GM18909 (cell line): ENCODE measurements at regions not wholly inside any gene's neighbourhood (a gene's known extent, or its start where the extent isn't known, plus 50 kb on each side); places are given as distances from the start of the nearest gene placed in this dataset.

Experiments
- ATAC-seq: cut with Tn5 transposase; IDR thresholded peaks from one replicate; pipeline ENCODE4 v1.9.1; 2021; ENCODE audit warnings: mild to moderate bottlenecking; ENCODE audit not compliant: unreplicated experiment, poor library complexity

GRCh38 chr13:80284290-80284689, 56.6 kb downstream of the SPRY2 start:
- ATAC-seq, result no peak

GRCh38 chr13:80278706-80279105, 62.2 kb downstream of the SPRY2 start:
- ATAC-seq, result no peak

DNA sequence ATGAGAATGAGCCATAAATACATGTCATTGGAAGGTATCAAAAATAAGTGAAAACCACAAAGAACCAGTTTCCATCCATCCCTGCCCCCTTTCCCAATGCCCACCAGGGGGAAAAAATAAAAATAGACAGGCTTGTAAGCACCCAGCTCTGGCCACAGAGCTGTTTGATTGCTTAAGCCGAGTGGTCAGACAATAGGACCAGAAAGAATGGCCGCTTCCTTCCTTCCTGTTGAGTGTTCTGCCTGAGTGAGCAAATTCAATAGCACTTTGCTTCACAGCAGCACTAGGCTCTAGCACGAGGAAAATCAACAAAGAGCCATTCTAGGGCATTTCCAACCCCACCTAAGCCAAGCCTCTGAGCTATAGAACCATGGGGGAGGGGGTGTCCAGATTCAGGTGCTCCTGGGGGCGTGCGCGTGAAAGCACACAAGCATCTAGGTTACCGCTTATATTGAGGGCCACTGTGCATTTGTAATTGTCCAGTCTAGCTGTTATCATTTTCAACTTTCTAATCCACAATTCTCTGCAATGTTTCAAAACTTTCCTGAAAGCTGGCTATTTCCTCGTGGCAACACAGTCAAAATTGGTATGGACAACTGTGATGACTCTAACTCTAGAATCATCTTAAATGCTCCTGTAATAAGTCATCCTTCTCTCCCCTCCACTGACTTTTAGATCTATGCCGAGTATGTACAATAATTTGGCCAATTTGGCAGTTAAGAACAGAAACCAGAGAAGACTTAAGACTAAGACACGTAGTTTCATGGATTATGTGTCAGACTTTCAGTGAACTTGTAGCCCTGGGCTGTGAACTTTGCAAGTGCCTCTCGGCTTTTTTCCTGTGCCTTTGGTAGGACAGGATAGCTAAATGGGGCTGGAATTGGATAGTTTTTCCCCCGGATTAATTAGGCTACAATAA, 64.3 kb downstream of the SPRY2 start:
- no peak for ATAC-seq

GRCh38 chr13:80274643-80275042, 66.3 kb downstream of the SPRY2 start:
- no peak for ATAC-seq

DNA sequence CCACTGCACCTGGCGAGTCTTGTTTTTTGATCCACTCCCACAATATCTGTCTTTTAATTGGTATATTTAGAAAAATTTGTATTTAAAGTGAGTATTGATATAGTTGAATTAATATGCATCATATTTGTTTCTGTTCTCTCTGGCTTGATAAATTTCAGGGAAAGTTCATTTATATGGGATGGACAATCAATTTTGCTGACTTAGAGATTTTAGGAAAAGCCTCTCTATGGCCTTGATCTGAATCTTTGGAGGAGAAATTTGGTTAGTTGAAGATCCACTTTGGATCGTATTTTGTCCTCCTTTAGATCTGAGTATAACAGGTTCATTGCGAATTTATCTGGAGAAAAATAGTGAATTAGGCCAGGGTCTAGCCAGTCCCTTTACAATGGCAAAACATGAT, 67.2 kb downstream of the SPRY2 start:
- ATAC-seq, result no peak

GRCh38 chr13:80265348-80265747, 75.6 kb downstream of the SPRY2 start:
- ATAC-seq, result peak; percentile 65

DNA sequence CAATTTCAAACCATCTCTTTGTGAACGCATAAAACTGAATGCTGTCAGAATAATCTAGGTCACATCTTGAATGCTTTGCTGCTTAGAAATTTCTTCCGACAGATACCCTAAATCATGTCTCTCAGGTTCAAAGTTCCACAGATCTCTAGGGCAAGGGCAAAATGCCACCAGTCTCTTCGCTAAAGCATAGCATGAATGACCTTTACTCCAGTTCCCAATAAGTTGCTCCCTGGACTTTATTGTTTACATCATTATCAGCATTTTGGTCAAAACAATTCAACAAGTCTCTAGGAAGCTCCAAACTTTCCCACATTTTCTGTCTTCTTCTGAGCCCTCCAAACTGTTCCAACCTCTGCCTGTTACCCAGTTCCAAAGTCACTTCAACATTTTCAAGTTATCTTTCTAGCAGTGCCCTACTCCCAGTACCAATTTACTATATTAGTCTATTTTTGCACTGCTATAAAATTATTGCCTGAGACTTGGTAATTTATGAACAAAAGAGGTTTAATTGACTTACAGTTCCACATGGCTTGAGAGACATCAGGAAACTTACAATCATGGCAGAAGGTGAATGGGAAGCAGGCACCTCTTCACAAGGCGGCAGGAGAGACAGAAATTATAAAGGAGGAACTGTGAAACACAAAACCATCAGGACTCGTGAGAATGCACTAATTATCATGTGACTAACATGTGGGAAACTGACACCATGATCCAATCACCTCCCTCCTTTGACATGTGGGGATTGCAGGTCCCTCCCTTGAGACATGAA, 77.0 kb downstream of the SPRY2 start:
- ATAC-seq, result no peak

GRCh38 chr13:80262051-80262695, 78.8 kb downstream of the SPRY2 start:
- ATAC-seq, result no peak

GRCh38 chr13:80259159-80259558, 81.8 kb downstream of the SPRY2 start:
- ATAC-seq, result peak; percentile 81

DNA sequence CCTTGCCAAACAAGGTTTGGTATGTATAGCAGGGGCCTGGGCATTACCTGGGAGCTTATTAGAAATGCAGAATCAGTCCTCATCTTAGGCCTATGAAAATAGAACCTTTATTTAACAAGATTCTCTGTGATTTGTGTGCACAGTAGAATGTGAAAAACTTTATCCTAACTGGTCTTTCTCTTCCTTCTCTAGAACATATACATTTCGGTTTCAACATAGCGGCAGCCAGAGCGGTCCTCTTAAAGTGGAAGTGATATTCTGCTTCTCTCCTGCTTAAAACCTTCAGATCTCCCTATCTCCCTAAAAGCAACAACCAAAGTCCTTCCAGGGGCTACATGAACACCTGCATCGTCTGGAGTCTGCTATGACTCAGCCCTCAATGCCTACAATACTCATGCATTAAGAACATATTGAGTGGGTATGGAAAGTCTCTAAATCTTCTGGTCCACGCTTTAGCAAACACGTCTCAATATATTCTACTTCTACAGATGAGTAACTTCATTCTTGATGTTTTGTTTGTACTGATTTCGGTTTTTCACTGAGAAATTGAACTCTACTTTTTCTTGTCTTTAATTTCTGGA, 84.5 kb downstream of the SPRY2 start:
- peak; percentile 82 for ATAC-seq

GRCh38 chr13:80255946-80256345, 85.0 kb downstream of the SPRY2 start:
- no peak for ATAC-seq

DNA sequence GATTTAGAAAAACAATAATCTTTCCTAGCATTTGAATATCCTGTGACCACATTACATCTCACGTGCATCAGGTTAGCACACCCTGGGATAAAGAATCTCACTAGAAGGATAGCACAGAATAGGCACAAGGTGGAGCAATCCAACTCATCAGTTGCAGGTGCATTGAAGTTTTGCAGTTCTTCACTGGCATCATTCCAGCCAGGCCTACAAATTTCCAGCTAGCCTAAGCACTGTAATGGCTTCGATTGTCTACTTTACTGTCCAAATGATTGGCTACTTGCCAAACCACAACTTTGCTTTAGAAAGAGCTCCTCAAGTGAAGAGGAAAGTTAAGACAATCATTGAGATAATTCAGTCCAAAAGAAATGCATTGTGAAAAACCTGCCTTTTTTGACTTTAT, 89.5 kb downstream of the SPRY2 start:
- no peak for ATAC-seq

GRCh38 chr13:80250213-80250810, 90.6 kb downstream of the SPRY2 start:
- ATAC-seq, result no peak

DNA sequence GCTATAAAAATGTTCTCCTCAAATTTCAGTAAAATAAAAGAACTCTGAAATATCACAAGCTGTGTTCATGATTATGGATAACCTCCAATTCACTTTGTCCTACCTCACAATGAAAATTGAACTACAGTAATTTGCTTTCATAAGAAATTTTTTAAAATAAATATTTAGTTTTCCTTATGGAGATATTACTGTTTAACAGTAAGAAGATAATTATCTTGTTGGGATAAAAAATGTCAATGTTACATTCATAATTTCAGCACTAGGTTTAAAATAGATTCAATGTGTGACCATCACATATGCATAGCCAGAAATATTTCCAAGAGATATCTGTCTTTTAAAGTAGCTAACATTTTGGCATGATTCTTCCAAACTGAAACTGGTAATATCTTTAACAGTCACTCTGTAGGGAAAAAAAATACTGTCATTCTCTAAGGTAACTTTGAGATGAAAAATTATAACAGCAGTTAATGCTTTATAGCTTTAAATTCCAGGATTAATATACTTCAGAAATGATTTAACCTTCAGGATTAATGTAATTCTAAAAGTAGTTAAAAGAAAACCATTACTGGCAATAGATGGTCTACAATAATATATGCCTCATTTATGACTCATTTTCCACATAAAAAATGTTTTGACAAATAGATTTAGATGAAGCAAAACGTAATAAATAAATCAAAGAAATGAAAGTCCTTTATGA, 91.3 kb downstream of the SPRY2 start:
- ATAC-seq, result no peak

DNA sequence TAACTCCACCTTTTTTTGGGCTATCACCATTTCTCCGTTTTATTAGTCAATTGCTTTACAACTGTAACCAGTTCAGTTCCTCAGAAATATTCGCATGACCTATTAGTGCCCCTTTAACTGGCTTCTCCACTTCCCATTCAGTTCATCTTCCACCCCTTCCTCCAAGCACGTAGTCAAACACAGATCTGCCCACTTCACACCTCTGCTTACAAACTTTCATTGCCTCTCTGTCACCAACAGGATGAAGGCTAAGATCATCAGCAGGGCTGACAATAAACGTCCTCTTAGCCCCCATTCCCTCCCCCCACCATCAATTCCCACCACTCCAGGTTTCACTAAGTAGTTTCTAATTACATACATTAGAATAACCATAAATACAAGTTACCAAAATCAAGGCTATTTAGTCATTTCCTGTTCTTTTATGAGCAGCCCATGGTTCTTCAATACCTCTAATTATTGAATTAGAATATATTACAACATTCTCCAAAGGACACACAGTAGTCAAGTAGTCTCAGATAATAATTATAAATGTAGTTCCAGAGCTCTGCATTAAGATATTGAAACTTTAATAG, 95.7 kb downstream of the SPRY2 start:
- no peak for ATAC-seq

DNA sequence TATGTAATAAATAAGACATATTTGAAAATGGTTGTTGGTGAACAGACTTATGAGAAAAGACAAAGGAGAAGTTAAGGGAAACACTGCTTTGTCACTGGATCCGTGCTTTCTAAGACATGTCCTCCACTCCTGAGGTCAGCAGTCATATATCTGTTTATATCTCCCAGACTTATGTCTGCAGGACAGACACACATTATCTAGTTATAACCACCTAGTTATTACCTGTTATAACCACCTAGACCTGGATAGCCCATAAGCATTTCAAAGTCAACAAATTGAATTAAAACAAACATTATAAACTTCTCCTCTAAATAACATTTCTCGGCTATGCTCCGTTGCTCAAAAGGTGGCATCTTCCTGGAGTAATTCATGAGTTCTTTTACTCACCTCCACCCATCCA, 96.4 kb downstream of the SPRY2 start:
- no peak for ATAC-seq

GRCh38 chr13:80242728-80243427, 98.0 kb downstream of the SPRY2 start:
- no peak for ATAC-seq

- ATAC-seq, result no peak
Observed at GRCh38 chr13:80239571-80240255, 101.2 kb downstream of the SPRY2 start.
